Fibroblast of lung (primary cell): ENCODE measurements at regions not wholly inside any gene's neighbourhood (a gene's known extent, or its start where the extent isn't known, plus 50 kb on each side); places are given as distances from the start of the nearest gene placed in this dataset.

ENCODE experiments used
- DNase-seq, 2 donors: peaks; one replicate each; pipeline versions ENCODE4 v3.0.0 to v3.0.0-alpha.2; 2010; ENCODE audit warnings: low read depth in 2 of 2
- H2AFZ ChIP-seq: 2 replicates; pipeline ENCODE4 v1.5.1; 2012; ENCODE audit warnings: low read length, control low read depth, inconsistent platforms
- H3K27ac ChIP-seq: 2 replicates; pipeline ENCODE4 v1.5.1; 2011; ENCODE audit warnings: low read length, control low read depth; ENCODE audit not compliant: insufficient read depth
- H3K27me3 ChIP-seq: 2 replicates; pipeline ENCODE4 v1.5.1; 2011; ENCODE audit warnings: mild to moderate bottlenecking, low read length; ENCODE audit not compliant: control insufficient read depth, insufficient read depth
- H3K36me3 ChIP-seq: 2 replicates; pipeline ENCODE4 v1.5.1; 2011; ENCODE audit warnings: low read length; ENCODE audit not compliant: control insufficient read depth, insufficient read depth
- H3K4me1 ChIP-seq: 2 replicates; pipeline ENCODE4 v1.5.1; 2011; ENCODE audit warnings: low read length; ENCODE audit not compliant: control insufficient read depth, insufficient read depth; ENCODE audit errors: extremely low read depth
- H3K4me2 ChIP-seq: 2 replicates; pipeline ENCODE4 v1.5.1; 2011; ENCODE audit warnings: low read length, control low read depth; ENCODE audit not compliant: insufficient read depth; ENCODE audit errors: extremely low read depth
- H3K4me3 ChIP-seq, 4 experiments: fragments of 200-600 bp in 1 of 4; sonication (generic) in 1 of 4; replicated peaks in 1 of 4; 2 replicates each; pipeline ENCODE4 v1.5.1; 2011 to 2016; ENCODE audit warnings: low read length in 4 of 4, low read depth in 3 of 4, mild to moderate bottlenecking in 3 of 4, control low read depth in 2 of 4, inconsistent platforms in 1 of 4, mixed read lengths in 1 of 4; ENCODE audit not compliant: insufficient read depth in 1 of 4; ENCODE audit errors: control extremely low read depth in 1 of 4
- H3K79me2 ChIP-seq: 2 replicates; pipeline ENCODE4 v1.5.1; 2012; ENCODE audit warnings: mild to moderate bottlenecking, low read length, inconsistent platforms; ENCODE audit not compliant: control insufficient read depth, insufficient read depth
- H3K9ac ChIP-seq: 2 replicates; pipeline ENCODE4 v1.5.1; 2011; ENCODE audit warnings: mild to moderate bottlenecking, low read length, control low read depth; ENCODE audit not compliant: insufficient read depth
- H3K9me3 ChIP-seq: 2 replicates; pipeline ENCODE4 v1.5.1; 2012; ENCODE audit warnings: low read depth, low read length; ENCODE audit not compliant: control insufficient read depth, insufficient read depth
- H4K20me1 ChIP-seq: 2 replicates; pipeline ENCODE4 v1.5.1; 2011; ENCODE audit warnings: low read length; ENCODE audit not compliant: control insufficient read depth, insufficient read depth; ENCODE audit errors: extremely low read depth
- CTCF ChIP-seq, 2 donors: IDR thresholded peaks in 1 of 2; conservative IDR thresholded peaks in 1 of 2; 1 replicate in 1 of 2; 2 replicates in 1 of 2; pipeline ENCODE4 v1.5.1; 2011 to 2012; ENCODE audit warnings: low read length in 2 of 2, control low read depth in 1 of 2, inconsistent platforms in 1 of 2, low read depth in 1 of 2, mild to moderate bottlenecking in 1 of 2
- EZH2 ChIP-seq: IDR thresholded peaks from 2 replicates; pipeline ENCODE4 v1.5.1; 2012; ENCODE audit warnings: low read length, control low read depth, mild to moderate bottlenecking; ENCODE audit errors: missing control alignments

DNA sequence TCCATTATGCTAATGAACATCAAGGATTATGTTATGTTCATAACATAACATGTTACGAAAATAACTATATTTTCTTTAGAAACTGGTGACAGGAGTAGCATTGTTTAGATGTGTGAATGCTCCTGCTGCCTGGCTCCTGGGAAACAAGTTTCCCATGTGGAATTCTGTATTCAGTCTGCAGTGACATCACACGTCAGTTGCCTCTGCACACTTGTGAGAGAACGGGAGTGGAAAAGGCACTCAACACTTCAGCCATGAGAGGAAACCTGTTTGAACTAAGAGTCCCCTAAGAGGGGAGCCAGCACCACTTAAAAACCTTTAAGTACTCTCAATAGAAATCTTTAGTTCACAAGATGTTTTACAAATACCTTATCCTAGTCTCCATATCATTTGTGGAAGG lies 140.3 kb upstream of the FAM20C start:
- Histone ChIP-seq H3K27ac (no peak overlapping the region), H3K9me3 (no peaks in the 10 kb centered on the region), H3K4me1 (no peaks in the 10 kb centered on the region), H4K20me1 (no peaks in the 10 kb centered on the region), H3K79me2 (no peaks in the 10 kb centered on the region), H3K4me3 (no peak overlapping the region), H3K27me3 (peaks cover 3% of the 10 kb centered on the region), H3K9ac (no peak overlapping the region), H3K4me2 (no peak overlapping the region), H3K36me3 (no peaks in the 10 kb centered on the region), H2AFZ (no peak overlapping the region)
- no peak for DNase-seq
- TF ChIP-seq EZH2 (no peak), CTCF (conservative IDR thresholded peaks at IDR 0.05 in 1 of 2, IDR thresholded peaks at IDR 0.05 in 1 of 2; ENCODE audit: low read depth in 1 of 2, low read length in 2 of 2) (no peak)

- no peak overlapping the region for H3K4me3 ChIP-seq
- no peak for DNase-seq
- H4K20me1 ChIP-seq = no peaks in the 10 kb centered on the region
- H3K27ac ChIP-seq = no peak overlapping the region
- H2AFZ ChIP-seq = no peak overlapping the region
- no peaks in the 10 kb centered on the region for H3K4me1 ChIP-seq
- no peak for TF ChIP-seq CTCF (conservative IDR thresholded peaks at IDR 0.05 in 1 of 2, IDR thresholded peaks at IDR 0.05 in 1 of 2; ENCODE audit: low read depth in 1 of 2, low read length in 2 of 2)
- no peak for TF ChIP-seq EZH2
- H3K79me2 ChIP-seq = no peaks in the 10 kb centered on the region
- no peaks in the 10 kb centered on the region for H3K9me3 ChIP-seq
- H3K9ac ChIP-seq = no peak overlapping the region
- H3K36me3 ChIP-seq = no peaks in the 10 kb centered on the region
- H3K27me3 ChIP-seq = peaks cover 3% of the 10 kb centered on the region
- H3K4me2 ChIP-seq = no peak overlapping the region
These were observed 138.8 kb upstream of the FAM20C start for GRCh38 chr7:53531-53930.

GRCh38 chr7:54615-55014 lies 137.8 kb upstream of the FAM20C start:
- Histone ChIP-seq H3K4me1 (no peaks in the 10 kb centered on the region), H3K27me3 (peaks cover 3% of the 10 kb centered on the region), H3K9me3 (no peaks in the 10 kb centered on the region), H3K4me2 (no peak overlapping the region), H3K36me3 (no peaks in the 10 kb centered on the region), H3K4me3 (no peak overlapping the region), H3K9ac (no peak overlapping the region), H3K27ac (no peak overlapping the region), H2AFZ (no peak overlapping the region), H4K20me1 (no peaks in the 10 kb centered on the region), H3K79me2 (no peaks in the 10 kb centered on the region)
- no peak for DNase-seq
- TF ChIP-seq EZH2 = no peak
- TF ChIP-seq CTCF (conservative IDR thresholded peaks at IDR 0.05 in 1 of 2, IDR thresholded peaks at IDR 0.05 in 1 of 2; ENCODE audit: low read depth in 1 of 2, low read length in 2 of 2) = no peak
